MG63 (cell line): ENCODE measurements at regions not wholly inside any gene's neighbourhood (a gene's known extent, or its start where the extent isn't known, plus 50 kb on each side); places are given as distances from the start of the nearest gene placed in this dataset.
"Not testable (repeated sequence)": the region's sequence is repeated elsewhere in the genome, so short reads cannot be mapped to it uniquely, and the experiment has no call there.

Experiments used
- DNase-seq: peaks from one replicate; pipeline ENCODE4 v3.0.0-alpha.2; 2020
- H3K27me3 ChIP-seq: fragments of 250-450 bp; sonication (Bioruptor Pico); 2 replicates; pipeline ENCODE4 v1.5.1; 2020; ENCODE audit warnings: mild to moderate bottlenecking, moderate library complexity
- H3K36me3 ChIP-seq: fragments of 250-450 bp; sonication (Bioruptor Pico); 2 replicates; pipeline ENCODE4 v1.5.1; 2020; ENCODE audit warnings: mild to moderate bottlenecking, moderate library complexity
- H3K4me3 ChIP-seq: fragments of 250-450 bp; sonication (Bioruptor Pico); 2 replicates; pipeline ENCODE4 v1.5.1; 2020; ENCODE audit warnings: mild to moderate bottlenecking, moderate library complexity
- H3K9me3 ChIP-seq: fragments of 250-450 bp; sonication (Bioruptor Pico); 2 replicates; pipeline ENCODE4 v1.5.1; 2020; ENCODE audit warnings: mild to moderate bottlenecking, moderate library complexity

DNA sequence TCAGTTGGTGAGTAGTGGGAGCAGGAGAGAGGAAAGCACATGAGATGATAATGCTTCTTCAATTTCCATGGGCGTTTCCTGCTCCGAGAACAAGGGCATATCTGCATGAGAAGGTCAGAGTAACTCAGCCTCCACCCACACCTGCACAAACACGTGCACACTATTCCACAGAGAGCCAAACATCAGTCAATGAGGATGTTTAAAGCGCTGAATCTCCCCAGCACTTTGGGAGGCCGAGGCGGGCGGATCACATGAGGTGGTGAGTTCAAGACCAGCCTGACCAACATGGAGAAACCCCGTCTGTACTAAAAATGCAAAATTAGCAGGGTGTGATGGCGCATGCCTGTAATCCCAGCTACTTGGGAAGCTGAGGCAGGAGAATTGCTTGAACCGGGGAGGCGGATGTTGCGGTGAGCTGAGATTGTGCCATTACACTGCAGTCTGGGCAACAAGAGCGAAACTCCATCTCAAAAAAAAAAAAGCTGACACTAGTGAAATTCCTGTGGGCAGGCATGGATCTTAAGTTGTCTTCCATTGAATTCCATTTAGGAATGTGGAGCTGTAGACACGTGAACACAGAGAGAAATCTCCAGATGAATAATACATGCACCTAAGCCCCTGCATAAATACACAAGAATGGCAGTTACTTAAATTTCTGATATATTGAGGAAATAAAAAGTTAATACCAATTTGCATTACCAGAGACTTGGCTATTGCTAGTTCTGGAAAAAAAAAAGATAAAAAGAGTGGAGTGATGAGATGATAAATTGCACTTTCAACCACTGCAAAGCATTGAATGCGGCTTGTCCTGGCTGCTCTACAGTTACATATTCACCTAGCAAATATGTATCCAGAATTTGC lies 1097.4 kb upstream of the TMEM132C start:
- Histone ChIP-seq H3K9me3 (no peaks in the 10 kb centered on the region), H3K36me3 (no peaks in the 10 kb centered on the region), H3K27me3 (no peaks in the 10 kb centered on the region), H3K4me3 (no peak overlapping the region)
- DNase-seq = no peak

DNA sequence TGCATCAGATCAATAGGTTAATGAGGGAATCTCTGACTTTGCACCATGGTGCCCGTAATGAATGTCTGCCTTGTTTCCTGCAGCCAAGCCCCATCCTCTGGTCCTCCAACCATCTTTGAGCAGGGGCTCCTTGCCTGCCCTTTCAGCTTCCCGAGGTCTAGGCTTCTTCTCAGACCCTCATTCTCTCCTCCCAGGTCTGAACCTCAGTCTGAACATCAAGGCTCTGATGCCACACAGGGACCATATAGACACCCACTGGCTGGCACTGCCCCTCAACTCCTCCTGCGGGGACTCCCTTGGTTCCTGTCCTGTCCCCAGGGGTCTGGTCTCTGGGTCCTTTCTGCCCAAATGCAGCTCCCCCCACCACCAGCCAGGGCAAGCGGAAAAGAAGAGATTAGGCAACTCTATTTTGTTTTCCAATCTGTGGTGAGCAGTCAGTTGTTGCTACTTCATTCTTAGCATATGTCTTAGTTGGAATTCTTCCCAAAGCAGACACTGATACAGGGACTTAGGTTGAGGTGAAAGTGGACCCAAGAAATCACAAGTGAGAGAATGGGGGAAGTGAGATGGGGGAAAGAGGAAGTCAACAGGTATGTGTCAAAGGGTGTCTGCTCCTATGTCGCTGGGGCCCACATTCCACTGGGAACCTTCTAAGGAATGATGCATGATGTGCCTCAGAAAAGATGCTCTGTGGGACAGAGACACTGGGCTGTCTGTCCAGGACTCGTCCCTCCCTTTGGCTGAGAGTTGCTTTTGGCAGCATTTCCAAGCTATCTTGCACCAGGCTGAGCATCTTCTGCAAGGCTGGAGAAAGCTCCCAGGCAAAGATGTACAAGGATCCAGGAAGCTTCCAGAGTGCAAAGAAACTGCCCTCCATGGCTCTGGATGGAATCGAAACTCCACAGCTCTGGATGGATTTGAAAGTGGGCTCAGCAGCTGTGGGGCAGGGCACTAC lies 1096.5 kb upstream of the TMEM132C start:
- Histone ChIP-seq H3K9me3 (no peaks in the 10 kb centered on the region), H3K36me3 (no peaks in the 10 kb centered on the region), H3K4me3 (no peak overlapping the region), H3K27me3 (no peaks in the 10 kb centered on the region)
- no peak for DNase-seq

DNA sequence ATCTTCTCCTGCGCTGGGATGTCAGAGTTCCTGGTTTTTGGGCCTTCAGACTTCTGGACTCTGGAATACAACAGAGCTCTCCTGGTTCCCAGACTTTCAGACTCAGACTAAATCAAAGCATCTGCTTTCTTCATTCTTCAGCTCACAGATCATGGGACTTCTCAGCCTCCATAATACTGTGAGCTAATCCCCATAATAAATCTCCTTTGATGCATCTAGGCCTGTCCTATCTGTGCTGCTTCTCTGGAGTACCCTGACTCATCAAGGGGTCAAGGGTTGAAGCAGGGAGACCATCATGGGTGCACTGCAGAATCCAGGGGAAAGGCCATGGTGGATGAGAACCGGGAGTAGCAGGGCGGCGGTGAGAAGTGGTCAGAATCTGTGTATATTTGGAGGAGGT lies 1094.1 kb upstream of the TMEM132C start:
- Histone ChIP-seq H3K4me3 (no peak overlapping the region), H3K36me3 (no peaks in the 10 kb centered on the region), H3K9me3 (peaks cover 16% of the 10 kb centered on the region), H3K27me3 (no peaks in the 10 kb centered on the region)
- DNase-seq = no peak

DNA sequence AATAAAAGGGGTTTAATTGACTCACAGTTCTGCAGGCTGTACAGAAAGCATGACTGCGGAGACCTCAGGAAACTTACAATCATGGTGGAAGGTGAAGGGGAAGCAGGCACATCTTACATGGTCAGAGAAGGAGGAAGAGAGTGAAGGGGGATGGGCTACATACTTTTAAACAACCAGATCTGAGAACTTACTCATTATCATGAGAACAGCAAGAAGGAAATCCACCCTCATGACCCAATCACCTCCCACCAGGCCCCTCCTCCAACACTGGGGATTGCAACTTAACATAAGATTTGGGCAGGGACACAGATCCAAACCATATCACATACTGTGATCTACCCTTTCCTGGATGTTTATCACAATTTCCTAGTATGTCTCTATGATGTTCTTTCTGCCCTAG lies 1093.0 kb upstream of the TMEM132C start:
- peaks cover 18% of the 10 kb centered on the region for H3K9me3 ChIP-seq
- not testable (repeated sequence) for H3K27me3 ChIP-seq, DNase-seq, H3K4me3 ChIP-seq, H3K36me3 ChIP-seq

DNA sequence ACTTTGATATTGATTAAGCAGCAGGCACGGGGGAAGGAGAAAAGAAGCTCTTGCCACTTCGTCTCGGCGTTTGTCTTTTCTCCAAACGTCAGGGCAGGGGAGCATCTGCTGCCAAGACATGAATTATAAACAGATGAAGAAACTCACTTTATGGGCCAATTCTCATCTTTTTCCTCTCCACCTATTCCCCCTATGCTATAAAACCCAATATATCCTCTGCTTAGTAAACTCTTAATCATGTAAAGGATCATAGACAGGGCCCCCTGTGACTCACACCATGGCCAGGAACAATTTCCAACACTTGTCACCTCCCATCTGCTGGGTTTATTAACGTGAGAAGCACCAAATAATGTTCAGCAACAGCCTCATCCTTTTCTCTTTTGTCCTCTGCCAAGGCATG lies 1092.1 kb upstream of the TMEM132C start:
- Histone ChIP-seq H3K27me3 (no peaks in the 10 kb centered on the region), H3K9me3 (peaks cover 18% of the 10 kb centered on the region), H3K4me3 (no peak overlapping the region), H3K36me3 (no peaks in the 10 kb centered on the region)
- peak; percentile 55 for DNase-seq

DNA sequence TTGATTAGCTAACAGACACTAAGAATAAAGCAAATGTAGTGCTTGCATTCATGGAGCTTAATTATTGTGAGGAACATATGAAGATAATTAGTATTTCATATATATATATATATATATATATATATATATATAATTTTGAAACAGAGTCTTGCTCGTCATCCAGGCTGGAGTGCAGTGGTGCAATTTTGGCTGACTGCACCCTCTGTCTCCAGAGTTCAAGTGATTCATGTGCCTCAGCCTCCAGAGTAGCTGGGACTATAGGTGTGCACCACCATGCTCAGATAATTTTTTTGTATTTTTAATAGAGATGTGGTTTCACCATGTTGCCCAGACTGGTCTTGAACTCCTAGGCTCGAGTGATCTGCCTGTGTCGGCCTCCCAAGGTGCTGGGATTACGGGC lies 1091.6 kb upstream of the TMEM132C start:
- DNase-seq = no peak
- peaks cover 18% of the 10 kb centered on the region for H3K9me3 ChIP-seq
- H3K4me3 ChIP-seq = no peak overlapping the region
- H3K27me3 ChIP-seq = no peaks in the 10 kb centered on the region
- no peaks in the 10 kb centered on the region for H3K36me3 ChIP-seq

DNA sequence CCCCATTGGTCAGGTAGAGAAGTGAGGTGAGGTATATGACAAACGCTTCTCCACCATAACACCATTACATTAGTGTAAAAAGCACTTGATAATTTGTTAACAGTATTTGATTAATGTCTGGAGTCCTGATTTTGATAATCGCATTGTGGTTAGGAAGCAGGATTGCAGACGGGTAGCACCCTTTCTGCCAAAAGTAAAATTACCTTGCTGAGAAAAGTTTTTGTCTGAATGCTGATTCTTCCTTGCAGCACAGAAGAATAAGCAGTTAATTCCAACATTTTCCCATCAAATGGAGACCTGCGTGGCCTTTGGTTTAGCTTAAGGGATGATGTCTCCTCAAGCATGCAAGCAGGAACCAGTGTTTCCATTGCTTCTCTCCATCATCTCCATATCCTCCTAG lies 1090.2 kb upstream of the TMEM132C start:
- no peak for DNase-seq
- Histone ChIP-seq H3K36me3 (no peaks in the 10 kb centered on the region), H3K4me3 (no peak overlapping the region), H3K9me3 (peaks cover 18% of the 10 kb centered on the region), H3K27me3 (no peaks in the 10 kb centered on the region)

DNA sequence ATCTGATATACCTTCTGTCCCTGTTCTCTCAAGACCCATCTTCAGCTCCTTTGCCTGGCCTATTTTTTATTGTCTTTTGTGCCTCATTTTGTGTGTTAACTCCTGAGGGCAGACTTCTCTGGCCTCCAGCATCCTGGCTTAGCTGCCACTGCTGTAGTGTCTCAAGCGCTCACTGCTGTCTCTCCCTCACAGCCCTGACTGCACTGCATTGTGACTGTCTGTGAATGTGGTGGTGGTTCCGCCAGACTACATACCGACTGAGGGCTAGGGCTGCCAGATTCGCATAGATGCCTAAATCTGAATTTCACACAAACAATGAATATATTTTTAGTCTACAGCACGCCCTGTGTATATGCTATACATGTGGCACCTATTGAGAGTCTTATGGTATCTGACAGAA lies 1088.9 kb upstream of the TMEM132C start:
- Histone ChIP-seq H3K4me3 (no peak overlapping the region), H3K36me3 (no peaks in the 10 kb centered on the region), H3K27me3 (no peaks in the 10 kb centered on the region), H3K9me3 (peaks cover 18% of the 10 kb centered on the region)
- DNase-seq = no peak

DNA sequence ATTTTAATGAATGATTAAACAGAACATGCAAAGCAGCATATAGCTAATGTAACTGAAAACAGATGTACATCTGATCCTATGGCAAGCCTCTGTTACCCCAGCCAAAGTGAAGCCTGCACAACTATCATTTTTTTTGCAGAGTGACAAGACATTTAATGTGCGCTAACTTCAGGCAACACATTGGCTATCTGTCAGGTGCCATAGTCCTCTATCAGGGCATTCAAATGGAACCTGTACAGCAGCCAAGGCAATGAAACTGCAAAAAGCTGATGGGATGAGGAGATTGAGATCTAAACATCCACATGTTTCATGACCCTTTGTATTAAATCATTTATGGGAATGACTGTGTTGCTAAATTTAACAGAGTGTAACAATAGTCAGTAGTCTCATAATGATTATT lies 1088.5 kb upstream of the TMEM132C start:
- DNase-seq = no peak
- H3K36me3 ChIP-seq = no peaks in the 10 kb centered on the region
- H3K9me3 ChIP-seq = peaks cover 18% of the 10 kb centered on the region
- H3K27me3 ChIP-seq = no peaks in the 10 kb centered on the region
- H3K4me3 ChIP-seq = no peak overlapping the region

DNA sequence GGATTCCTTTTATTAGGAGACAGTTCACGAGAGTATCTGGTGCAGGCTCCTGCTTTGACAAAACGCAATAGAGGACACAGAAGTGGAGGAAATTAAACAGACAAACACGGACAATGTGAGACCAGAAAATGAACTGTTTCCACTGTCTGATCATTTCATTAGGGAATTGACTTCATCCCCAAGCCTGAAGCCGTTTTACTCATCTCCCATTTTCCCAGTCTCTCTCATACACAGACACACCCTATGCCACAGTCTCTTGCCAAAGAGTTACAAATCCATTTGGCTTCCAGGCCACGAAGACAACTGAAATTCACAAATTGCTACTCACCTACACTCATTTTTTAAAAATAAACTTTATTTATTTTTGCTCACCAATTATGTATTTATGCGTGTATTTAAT lies 1087.8 kb upstream of the TMEM132C start:
- peak; percentile 56 for DNase-seq
- Histone ChIP-seq H3K4me3 (no peak overlapping the region), H3K27me3 (no peaks in the 10 kb centered on the region), H3K36me3 (no peaks in the 10 kb centered on the region), H3K9me3 (peaks cover 18% of the 10 kb centered on the region)

DNA sequence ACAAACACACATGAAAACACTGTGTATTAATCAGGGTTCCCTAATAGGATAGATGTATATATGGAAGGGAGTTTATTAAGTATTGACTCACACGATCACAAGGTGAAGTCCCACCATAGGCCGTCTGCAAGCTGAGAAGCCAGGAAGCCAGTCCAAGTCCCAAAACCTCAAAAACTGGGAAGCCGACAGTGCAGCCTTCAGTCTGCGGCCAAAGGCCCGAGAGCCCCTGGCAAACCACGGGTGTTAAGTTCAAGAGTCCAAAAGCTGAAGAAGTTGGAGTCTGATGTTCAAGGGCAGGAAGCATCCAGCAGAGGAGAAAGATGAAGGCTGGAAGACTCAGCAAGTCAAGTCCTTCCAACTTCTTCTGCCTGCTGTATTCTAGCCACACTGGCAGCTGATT lies 1085.0 kb upstream of the TMEM132C start:
- Histone ChIP-seq H3K27me3 (no peaks in the 10 kb centered on the region), H3K36me3 (no peaks in the 10 kb centered on the region), H3K4me3 (no peak overlapping the region), H3K9me3 (peaks cover 11% of the 10 kb centered on the region)
- no peak for DNase-seq

DNA sequence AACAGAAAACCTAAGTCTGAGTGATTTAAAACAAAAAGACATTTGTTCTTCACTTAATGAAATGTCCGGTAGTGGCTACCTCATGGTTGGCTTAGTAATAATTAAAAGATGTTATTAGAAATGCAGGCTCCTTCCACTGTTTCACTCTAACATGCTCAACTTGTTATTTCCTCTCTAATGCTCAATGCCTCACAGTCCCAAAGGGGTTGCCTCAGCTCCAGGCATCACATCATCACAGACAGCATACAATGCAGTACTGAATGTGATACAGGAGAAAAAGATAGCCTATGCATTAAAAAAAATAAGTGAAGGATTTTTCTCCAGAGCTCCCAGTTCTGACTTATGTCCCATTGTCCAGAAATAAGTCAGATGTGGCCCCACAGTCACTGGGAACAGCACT lies 1077.0 kb upstream of the TMEM132C start:
- no peaks in the 10 kb centered on the region for H3K27me3 ChIP-seq
- no peak for DNase-seq
- no peaks in the 10 kb centered on the region for H3K36me3 ChIP-seq
- no peak overlapping the region for H3K4me3 ChIP-seq
- H3K9me3 ChIP-seq = no peaks in the 10 kb centered on the region; the same call in 1 of the 2 replicates

DNA sequence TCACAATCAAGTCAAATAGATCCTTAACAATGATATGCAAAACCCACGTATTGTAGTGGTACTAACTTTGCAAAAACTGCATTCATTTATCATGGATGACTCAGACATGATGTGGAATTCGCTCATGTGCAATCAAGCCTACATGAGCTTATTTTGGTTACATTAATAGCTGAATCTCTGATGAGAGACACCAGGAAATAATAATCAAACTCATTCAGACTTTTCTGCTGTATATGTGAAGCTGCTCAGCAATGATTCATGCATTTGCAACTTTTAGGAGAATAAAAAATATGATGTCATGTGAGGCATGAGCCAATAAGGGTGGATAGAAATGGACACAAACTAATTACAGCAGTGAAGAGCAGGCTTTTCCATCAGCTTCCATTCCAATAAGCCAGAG lies 1075.8 kb upstream of the TMEM132C start:
- no peaks in the 10 kb centered on the region for H3K27me3 ChIP-seq
- H3K4me3 ChIP-seq = no peak overlapping the region
- no peak for DNase-seq
- H3K36me3 ChIP-seq = no peaks in the 10 kb centered on the region
- no peaks in the 10 kb centered on the region; the same call in 1 of the 2 replicates for H3K9me3 ChIP-seq

DNA sequence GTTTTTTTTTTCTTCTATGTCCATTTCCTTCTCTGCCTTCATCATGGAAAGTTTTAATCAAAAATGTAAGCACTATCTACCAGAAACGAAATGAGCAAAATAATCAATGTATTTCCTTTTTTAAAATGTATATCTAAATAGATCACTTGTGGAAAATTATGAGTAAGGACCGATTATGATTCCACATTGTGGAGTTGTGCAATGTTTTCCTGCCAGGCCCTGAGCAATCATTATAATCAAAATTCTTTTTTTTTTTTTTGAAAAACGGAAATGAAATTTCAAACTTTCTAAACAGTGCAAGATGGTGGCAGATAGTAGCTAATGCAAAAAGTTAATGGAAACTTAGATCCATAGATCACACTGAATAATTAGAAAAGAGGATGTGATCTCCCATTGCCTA lies 1074.6 kb upstream of the TMEM132C start:
- no peak overlapping the region for H3K4me3 ChIP-seq
- no peaks in the 10 kb centered on the region for H3K27me3 ChIP-seq
- no peaks in the 10 kb centered on the region for H3K36me3 ChIP-seq
- DNase-seq = no peak
- H3K9me3 ChIP-seq = no peaks in the 10 kb centered on the region; the same call in 1 of the 2 replicates

DNA sequence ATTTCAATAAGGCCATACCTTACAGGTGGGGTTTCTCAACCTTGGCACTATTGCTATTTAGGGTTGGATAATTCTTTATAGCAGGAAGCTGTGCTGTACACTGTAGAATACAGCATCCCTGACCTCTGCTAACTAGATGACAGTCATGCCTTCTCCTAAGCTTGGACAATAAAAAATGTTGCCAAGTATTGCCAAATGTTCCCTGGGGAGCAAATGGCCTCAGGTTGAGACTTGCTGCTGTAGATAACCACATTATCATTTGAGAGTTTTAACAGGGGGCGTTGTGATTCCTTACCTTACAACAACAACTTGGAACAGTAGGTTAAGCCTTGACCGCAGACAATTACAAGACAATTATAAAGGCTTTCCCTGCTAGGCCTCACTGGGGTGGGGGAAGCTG lies 1073.6 kb upstream of the TMEM132C start:
- Histone ChIP-seq H3K4me3 (no peak overlapping the region), H3K9me3 (no peaks in the 10 kb centered on the region; the same call in 1 of the 2 replicates), H3K36me3 (no peaks in the 10 kb centered on the region), H3K27me3 (no peaks in the 10 kb centered on the region)
- DNase-seq = no peak

DNA sequence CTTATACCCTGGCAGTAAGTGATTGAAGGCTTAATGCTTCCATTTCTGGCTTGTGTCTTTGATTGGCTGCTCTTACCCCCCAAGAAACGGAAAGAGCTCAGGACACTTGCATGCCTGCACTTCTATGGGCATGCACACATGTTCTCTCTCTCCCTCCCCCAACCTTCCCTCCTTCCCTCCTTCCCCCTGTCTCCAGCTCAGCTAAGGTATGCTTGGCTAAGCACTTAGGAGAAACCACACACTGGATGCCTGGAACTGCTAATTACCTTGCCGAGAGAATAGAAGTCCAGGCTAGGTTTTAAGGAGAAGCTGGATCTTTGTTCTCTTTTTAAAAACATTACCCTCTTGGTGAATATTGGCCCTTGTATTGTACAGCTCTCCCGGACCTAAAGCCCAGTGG lies 1072.8 kb upstream of the TMEM132C start:
- Histone ChIP-seq H3K27me3 (no peaks in the 10 kb centered on the region), H3K36me3 (no peaks in the 10 kb centered on the region), H3K9me3 (no peaks in the 10 kb centered on the region; the same call in 1 of the 2 replicates), H3K4me3 (no peak overlapping the region)
- no peak for DNase-seq

DNA sequence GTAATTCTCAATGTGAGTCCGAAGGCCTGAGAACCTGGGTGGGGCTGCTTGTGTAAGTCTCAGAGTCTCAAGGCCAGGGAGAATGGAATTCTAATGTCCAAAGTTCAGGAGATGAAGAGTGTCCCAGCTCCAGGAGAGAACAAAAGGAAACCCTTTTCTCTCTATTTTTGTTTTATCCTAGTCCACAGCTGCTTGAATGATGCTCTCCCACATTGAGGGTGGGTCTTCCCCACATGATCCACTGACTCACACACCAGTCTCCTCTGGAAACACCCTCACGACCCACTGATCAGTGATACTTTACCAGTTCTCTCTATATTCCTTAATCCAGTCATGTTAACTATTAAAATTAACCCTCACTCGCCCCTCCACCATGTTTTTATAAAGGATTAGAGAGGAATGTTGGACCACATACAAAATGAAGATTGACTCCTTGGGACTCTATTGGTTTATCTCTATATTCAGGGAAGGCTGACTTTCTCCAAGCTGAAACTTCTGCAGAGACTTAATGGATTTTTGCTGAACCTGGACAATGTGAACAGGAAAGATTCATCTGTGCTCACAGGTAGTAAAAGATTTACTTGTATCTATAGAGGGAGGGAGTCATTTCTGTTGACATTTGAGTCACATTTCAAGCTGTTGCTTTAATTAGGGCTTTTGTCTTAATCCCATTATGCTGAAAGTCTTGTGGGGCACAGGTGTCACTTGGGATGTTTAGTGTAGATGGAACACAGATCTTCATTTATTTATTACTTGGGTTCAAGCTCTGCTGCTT lies 1061.0 kb upstream of the TMEM132C start:
- Histone ChIP-seq H3K9me3 (peaks cover 2% of the 10 kb centered on the region; the same call in 1 of the 2 replicates), H3K36me3 (no peaks in the 10 kb centered on the region), H3K27me3 (no peaks in the 10 kb centered on the region), H3K4me3 (no peak overlapping the region)
- DNase-seq = no peak
